Left renal pelvis (tissue), 4 donors: ENCODE measurements at regions not wholly inside any gene's neighbourhood (a gene's known extent, or its start where the extent isn't known, plus 50 kb on each side); places are given as distances from the start of the nearest gene placed in this dataset.
A peak's percentile ranks its signal among the peaks of the same experiment; 100 is the strongest.
"Not testable (repeated sequence)": the region's sequence is repeated elsewhere in the genome, so short reads cannot be mapped to it uniquely, and the experiment has no call there.

ENCODE experiments used
- DNase-seq, 4 donors: peaks; one replicate each; pipeline ENCODE4 v3.0.0-alpha.2; 2013; ENCODE audit warnings: low read depth in 4 of 4, low spot score in 3 of 4

DNA sequence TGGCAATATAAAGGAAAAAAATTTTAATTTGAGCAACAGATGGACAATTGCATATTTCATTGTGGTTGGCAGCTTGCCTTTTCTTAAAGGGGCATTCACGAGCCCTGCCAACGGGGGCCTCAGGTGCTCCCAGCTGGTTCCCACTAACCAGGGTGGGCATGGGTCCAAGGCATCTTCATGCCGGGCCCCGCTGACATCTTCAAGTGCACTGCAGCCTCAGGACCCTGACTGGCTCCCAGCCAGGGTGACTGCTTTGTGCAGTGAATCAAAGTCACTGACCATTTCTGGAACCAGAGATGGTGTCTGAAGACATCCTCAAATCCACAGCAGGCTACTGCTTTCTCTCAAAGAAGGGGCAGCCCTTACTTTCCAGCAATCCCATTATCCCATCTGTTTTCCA lies 275.2 kb upstream of the MGMT start:
- DNase-seq = no peak

DNA sequence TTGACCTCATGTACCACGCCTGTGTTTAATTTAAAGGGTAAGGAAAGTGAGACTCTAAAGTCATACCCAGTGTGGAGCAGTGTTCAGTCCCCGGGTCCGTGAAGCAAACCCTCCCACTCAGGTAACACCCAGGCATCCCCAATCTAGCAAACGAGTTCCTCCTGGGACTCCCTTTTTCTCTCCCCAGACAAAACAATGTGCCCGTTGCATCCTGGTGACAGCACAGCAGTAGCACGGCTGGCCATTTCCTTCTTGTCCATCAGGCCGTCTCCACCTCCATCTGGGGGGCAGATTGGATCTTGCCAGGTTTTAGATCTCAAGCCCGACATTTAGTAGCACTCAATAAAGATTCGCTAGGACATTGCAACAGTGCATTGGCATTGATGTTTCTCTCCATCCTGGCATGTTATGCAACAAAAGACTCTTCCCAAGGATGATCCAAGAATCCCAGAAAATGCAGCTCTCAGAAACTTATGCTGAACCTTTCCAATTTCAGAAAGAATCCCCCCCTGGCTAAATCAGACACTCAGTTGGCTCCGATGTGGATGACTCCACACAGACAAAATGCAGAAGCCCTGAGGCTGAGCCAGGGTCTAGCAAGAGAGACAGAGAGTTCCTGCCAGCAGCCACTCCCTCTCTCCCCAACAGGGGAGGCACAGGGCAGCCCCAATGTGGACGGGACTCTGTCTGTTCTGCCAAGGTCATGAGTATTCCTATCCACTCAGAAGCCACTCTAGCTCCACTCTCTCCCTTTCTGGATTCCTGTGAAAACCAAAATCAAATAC lies 274.5 kb upstream of the MGMT start:
- no peak for DNase-seq

DNA sequence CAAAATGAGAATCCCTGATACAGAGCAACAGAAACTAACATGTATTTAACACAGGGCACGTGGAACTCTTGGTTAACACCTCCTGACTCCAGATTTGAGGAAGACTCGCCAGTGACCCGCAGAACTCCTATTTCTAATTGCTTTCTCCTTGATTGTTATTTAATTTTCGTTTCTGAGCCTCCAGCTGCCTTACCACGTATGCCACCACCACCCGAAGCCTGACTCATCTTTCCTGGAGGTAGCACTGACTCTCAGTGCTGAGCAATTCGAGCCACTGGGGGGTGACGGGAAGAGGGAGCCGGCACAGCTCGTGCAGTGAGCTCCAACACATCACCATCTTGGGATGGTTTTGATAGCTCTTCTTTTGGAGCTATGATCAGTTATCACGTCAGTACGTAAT lies 273.9 kb upstream of the MGMT start:
- no peak for DNase-seq

DNA sequence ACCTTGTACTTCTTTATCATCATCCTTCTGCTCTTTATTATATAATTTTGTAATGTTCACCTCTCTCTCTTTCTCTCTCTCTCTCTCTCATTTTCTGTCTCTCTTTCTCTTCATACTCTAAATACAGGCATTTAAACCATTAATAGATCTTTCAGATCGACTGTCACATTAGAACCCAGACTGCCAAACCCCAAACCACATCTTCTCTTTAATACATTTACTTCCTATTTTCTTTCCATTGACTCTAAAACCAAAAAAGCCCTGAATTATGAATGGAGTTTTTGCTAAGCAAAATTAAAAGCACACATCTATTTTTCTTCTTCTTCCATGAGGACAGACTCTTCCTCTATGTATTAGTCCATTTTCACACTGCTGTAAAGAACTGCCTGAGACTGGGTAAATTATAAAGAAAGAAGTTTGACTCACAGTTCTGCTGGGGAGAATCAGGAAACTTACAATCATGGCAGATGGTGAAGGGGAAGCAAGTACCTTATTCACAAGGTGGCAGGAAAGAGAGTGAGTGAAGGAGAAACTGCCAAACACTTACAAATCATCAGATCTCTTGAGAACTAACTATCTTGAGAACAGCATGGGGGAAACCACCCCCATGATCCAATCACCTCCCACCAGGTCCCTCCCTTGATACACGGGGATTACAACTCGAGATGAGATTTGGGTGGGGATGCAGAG lies 272.7 kb upstream of the MGMT start:
- no peak for DNase-seq

DNA sequence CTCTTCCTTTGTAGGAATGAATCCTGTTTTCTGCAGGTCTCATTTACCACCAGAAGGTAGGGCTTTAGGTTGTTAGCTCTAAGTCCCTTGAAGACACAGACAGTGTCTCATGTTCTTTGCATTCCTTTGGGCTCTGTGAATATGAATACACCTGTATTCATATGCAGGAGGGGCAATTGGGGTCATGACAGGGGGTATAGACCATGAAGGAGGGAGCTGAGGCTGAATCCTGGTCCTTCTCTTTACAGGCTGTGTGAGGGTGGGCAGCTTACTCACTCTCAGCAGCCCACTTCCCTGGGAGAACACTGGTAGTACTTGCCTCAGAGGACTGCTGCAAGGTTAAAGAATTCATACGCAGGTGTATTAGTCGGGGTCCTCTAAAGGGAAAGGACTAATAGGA lies 267.2 kb upstream of the MGMT start:
- no peak for DNase-seq

DNA sequence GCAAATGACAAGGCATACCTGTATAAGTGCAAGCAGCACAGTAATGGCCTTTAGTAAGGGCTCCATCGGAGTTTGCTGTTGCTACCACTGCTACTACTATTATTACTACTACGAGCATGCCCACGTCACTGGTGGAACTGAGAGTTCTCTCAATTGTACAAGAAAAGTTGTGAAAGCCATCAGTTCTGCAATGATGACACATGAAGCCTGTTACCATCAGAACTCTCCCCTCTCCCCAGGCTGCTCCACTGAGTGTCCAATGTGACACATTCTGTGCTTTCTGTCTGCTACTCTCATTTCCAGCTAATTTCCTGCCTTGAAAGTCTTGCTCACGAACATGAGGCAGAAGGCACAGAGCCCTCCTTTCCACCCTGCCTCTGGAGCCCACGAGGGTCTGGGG lies 263.2 kb upstream of the MGMT start:
- no peak for DNase-seq

DNA sequence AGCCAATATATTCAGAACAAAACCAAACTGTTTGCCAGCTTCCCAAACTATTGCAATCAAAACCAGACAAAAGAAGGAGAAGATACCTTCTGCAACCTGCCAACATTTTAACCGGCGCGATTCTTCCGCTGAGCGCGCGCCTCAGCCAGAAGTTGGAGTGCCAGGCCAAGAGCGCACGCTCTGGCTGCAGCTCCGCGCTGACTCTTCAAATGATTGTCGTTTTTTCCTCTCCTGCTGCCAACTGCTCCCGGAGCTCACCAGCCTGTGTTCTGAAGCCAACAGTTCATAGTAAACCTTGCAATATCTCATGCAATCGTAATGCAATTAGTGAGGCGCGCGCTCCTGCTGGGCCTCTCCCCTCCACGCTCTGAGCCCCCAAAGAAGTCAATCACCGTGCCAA lies 259.7 kb upstream of the MGMT start:
- no peak for DNase-seq

DNA sequence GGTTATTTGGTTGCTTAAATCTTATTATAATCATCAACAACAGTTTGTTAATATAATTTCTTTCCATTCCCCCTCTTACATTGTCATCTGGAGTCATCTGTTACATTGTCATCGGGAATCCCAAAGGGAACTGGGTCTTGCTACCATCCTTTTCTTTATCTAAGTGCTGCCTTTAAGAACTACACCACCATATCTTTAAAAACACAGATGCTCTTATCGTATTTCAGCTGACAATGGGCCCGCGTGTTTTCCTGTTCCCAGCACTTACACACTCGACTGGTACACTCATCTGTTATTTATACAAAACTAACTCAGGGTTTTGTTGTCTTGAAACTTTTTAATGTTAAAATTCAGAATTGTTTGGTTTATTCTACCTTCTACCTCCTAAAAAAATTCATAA lies 256.2 kb upstream of the MGMT start:
- no peak for DNase-seq

DNA sequence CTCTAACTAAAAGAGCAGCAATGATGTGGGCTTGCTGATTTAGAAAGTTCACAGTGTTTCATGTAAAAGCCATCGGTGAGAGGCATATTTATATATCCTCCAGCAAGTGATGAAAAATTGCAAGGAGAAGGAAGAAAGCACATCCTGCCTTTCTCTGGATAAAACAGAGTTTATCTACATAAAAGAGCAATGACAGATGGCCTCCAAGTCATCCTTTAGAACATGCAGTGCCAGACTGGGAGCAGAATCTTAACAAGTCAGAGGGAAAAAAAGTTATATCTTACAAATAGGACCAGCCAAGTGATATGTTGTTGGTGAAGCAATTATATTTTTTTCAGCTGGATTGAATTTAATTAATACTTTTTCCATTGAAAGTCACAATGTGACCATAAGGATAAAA lies 253.8 kb upstream of the MGMT start:
- DNase-seq = no peak

DNA sequence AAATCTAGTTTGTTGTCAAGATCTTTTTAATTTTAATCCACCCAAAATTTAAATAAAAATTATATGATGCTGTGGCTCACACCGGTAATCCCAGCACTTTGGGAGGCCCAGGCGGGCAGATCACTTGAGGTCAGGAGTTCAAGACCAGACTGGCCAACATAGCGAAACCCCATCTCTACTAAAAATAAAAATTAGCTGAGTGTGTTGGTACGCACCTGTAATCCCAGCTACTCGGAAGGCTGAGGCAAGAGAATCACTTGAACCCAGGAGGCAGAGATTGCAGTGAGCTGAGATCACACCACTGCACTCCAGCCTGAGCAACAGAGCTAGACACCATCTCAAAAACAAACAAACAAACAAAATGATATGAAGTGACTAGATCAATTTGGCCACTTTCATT lies 253.0 kb upstream of the MGMT start:
- not testable (repeated sequence) for DNase-seq

DNA sequence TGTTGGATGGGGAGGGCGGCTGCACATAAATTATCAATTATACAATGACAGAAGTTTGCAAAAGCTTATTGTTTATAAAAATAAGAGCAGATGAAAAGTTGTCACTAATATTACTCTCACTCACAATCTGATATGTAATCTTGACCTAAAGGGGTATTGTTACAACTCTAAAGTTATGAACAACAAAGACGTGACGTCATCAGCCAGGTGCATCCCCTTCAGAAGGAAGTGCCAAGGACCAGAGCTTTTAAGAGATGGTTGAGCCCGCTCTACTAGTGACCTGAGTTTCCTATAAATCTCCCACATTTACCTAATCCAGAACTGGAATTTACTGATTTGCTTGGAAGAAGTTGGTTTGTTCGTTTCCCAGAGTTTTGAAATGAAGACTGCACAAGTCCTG lies 247.7 kb upstream of the MGMT start:
- no peak for DNase-seq

DNA sequence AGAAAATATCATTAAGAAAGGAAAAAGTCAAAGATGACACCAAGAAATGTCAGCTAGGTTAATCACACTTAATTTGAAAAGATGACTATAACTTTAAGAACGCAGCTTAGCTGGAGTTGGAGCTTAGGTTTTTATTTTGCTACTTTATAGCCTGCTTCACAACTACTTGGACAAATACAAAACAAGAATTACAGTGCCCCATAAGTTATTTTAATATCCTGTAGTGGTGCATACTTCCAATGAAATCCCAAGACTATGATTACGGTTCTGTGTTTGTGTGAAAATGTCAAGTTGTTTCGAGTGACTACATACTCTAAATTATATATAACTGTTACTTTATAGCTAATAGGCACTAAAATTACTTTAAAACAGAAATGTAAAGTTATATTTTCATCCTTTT lies 244.6 kb upstream of the MGMT start:
- DNase-seq = peak in 3 of 4 donors; percentile 6 to 16 (median 11)

DNA sequence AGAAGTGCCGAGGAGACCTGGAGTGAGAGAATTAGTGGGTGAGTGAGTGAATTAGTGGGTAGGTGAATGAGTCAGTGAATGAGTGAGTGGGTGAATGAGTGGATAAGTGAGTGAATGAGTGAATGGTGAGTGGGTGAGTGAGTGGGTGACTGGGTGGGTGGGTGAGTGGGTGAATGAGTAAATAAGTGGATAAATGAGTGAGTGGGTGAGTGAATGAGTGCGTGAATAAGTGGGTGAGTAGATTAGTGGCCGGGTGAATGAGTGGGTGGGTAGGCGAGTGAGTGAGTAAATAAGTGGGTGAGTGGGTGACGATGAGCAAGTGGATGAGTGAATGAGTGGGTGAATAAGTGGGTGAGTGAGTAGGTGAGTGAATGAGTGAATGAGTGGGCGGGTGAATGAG lies 243.7 kb upstream of the MGMT start:
- no peak for DNase-seq

DNA sequence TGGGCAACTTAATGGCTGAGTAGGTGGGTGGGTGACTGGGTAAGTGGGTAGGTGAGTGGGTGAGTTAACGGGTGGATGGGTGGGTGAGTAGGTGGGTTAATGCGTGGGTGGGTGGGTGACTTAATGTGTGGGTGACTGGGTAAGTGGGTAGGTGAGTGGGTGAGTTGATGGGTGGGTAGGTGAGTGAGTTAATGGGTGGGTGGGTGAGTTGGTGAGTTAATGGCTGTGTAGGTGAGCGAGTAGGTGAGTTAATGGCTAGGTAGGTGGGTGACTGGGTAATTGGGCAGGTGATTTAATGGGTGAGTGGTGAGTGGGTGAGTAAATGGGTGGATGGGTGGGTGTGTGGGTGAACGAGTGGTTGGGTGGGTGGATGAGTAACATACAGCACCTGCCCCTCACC lies 243.0 kb upstream of the MGMT start:
- no peak for DNase-seq

DNA sequence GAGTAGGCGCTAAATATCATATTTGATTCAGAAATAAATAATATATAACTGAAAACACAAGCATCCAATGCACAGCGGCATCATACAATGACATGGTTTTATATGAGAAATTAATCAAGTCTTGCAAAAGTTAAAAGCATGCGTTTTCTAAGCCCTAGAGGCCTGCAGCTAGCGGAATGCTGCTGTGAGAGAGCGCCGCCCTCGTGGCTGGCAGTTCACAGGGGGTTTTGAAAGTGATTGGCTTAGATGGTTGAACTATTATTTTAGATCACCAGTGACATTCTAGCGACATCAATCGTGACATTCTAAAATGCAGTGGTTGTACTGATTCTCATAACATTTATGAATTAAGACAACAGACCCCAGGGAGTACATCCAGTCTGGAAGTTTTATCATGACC lies 235.2 kb upstream of the MGMT start:
- no peak for DNase-seq

DNA sequence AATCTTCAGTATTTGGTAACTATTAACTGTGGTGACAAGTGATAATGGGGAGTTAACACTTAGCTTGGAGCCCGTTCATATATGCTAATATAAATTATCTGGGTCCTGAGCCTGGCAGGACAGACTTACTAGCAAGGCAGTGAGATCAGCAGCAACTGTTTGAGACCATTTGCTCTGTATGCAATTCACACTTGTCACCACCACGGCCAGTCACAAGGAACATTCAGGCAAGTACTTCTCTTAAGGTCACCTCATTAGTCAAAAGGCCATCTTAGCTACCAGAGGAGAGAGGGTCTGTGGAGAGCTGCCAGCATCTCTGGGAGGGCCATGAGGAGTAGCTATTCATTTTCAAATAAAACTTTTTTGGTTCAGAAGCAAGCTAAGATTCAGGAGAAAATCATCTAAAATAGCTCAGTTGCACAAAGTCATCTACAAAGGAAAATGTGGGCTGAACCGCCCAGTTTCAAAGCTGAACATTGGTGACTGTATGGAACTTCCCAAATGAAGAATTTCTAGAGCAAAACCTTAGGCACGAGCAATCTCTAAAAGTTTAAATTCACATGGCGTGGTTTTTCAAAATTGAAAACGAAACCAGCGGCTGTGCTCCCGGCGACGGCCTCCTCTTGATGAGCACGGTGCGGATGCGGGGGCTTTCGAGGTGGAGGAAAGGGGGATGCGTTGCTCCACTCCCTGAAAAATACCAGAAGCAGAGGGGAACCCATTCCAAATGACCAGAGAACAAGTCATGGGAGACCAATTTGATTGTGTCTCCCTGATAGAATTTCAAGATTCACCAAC lies 233.5 kb upstream of the MGMT start:
- DNase-seq = no peak

DNA sequence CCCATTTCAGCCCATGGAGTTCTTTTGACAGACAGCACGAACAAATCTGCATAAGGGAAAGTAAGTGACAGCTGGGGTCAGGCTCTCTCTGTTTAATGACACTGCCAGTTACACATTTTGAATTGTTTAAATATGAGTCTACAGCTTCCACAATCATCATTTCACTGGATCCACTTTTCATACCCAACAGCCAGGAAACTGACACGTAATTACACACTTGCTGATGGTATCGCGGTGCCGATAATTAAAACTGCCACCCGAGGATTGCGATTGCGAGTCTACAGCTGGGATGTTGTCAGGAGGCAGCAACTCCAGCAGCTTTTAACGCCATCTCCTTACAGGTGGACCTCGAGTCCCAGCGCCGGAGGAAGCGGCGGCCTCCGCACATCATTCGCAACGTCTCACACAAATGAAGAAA lies 230.8 kb upstream of the MGMT start:
- DNase-seq = no peak

DNA sequence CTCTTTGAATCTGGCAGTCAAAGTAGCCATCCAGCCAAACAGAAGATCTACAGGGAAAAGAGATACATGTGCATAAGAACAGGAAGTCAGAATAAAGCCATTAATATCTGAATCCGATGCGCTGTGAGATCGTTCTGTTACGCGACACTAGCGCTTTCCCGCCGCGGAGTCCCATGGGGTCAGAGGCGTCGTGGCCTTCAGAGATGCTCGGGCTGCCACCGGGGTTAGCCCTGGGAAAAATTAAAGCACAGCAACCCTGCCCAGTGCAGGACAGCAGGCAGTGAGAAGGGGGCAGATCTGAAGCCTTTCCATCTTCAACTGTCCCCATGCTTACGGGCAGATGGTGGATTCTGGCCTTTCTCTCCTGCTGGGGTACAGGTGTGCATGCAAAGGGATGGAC lies 225.6 kb upstream of the MGMT start:
- DNase-seq = no peak

DNA sequence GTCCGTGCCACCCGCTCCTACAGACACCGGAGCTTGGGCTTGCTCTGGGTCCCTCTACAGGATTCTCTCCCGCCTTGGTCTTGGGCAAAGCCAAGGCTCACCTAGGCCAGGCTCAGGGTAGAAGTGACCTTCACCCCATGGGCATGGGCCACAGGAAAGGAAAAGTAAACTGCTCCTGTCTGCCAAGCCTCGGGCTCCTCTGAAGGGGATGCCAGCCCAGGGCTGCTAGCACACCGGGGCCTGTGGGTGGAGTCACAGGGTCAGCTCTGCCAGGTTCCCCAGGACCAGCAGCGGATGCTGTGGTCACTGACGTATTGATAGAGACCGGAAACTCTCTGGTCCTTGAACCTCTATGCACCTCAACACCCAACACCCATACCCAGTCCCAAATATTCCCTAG lies 222.7 kb upstream of the MGMT start:
- no peak for DNase-seq

DNA sequence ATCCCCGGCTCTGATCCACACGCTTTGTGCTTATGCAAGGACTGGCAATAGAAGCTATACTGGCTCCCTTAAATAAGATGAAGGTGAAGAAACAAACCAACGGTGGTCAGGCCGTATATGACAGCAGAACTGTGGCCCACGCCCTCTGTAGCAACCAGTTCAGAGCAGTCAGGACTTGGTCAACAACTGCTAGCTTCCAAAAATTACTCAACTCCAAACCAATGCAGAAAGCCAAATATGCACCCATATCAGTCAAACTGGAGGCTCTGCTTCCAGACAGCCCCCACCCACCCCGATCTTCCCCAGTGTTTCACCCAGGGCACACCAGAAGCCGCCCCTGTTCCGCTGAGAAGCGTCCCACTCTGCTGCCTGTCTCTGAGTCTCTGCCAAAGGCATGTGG lies 222.3 kb upstream of the MGMT start:
- no peak for DNase-seq

DNA sequence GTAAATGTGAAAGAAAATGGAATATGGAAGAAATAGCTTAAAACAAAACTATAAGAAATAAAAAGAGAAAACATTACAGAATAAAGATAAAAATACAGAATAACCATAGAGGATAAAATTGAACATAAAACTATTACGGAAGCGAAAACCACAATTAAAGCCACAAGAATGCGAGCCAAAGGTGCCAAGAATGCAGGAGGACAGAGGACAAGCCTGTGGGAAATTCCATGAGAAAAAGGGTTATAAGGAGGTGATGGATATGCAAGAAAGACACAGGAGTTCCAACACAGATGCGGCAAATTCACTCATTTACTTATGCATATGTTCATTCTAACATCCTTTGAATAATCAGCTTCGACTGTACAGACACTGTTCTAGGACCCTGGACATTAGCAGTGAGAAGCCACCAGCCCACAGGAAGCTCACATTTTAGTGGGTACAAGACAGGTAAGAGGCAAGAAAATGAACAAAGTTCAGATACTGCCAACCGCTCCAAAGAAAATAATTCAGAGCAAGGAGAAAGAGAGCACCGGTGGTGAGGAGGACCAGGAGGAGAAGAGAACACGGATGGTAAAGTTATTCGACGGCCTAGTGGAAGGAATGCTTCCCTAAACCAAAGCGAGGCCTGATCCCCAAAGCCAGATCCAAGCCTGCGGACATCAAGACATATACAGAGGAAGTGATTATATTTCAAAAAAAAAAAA lies 213.7 kb upstream of the MGMT start:
- no peak for DNase-seq
